IPS DF 19.7 (cell line): ENCODE measurements at regions not wholly inside any gene's neighbourhood (a gene's known extent, or its start where the extent isn't known, plus 50 kb on each side); places are given as distances from the start of the nearest gene placed in this dataset.
"Not testable (repeated sequence)": the region's sequence is repeated elsewhere in the genome, so short reads cannot be mapped to it uniquely, and the experiment has no call there.

Experiments used
- DNase-seq: peaks from one replicate; pipeline ENCODE4 v3.0.0-alpha.2; 2013; ENCODE audit warnings: low read depth, low spot score

GRCh38 chr18:73324187-73324831 is 456.5 kb upstream of the NETO1 start:
- not testable (repeated sequence) for DNase-seq

GRCh38 chr18:73318739-73319479 is 451.1 kb upstream of the NETO1 start:
- no peak for DNase-seq

- DNase-seq = no peak
Observed at GRCh38 chr18:73316513-73316912, 448.7 kb upstream of the NETO1 start.

- DNase-seq = no peak
Observed at GRCh38 chr18:73315381-73315780, 447.6 kb upstream of the NETO1 start.

GRCh38 chr18:73313476-73313875 is 445.7 kb upstream of the NETO1 start:
- DNase-seq = no peak

- DNase-seq = no peak
Observed at GRCh38 chr18:73296686-73297085, 428.9 kb upstream of the NETO1 start.

GRCh38 chr18:73292156-73292555 is 424.4 kb upstream of the NETO1 start:
- no peak for DNase-seq

GRCh38 chr18:73288813-73289212 is 421.0 kb upstream of the NETO1 start:
- DNase-seq = no peak

GRCh38 chr18:73286584-73286983 is 418.8 kb upstream of the NETO1 start:
- DNase-seq = no peak

- no peak for DNase-seq
Observed at GRCh38 chr18:73283788-73284187, 416.0 kb upstream of the NETO1 start.

GRCh38 chr18:73283032-73283431 is 415.2 kb upstream of the NETO1 start:
- DNase-seq = no peak

GRCh38 chr18:73279498-73279897 is 411.7 kb upstream of the NETO1 start:
- no peak for DNase-seq

- no peak for DNase-seq
Observed at GRCh38 chr18:73274812-73275621, 407.2 kb upstream of the NETO1 start.

- no peak for DNase-seq
Observed at GRCh38 chr18:73270920-73271634, 403.3 kb upstream of the NETO1 start.

GRCh38 chr18:73264562-73264921 is 396.8 kb upstream of the NETO1 start:
- DNase-seq = no peak

- DNase-seq = no peak
Observed at GRCh38 chr18:73261923-73262322, 394.1 kb upstream of the NETO1 start.

GRCh38 chr18:73261243-73261642 is 393.5 kb upstream of the NETO1 start:
- DNase-seq = no peak

- no peak for DNase-seq
Observed at GRCh38 chr18:73258375-73259087, 390.7 kb upstream of the NETO1 start.

- no peak for DNase-seq
Observed at GRCh38 chr18:73254564-73254963, 386.8 kb upstream of the NETO1 start.

- no peak for DNase-seq
Observed at GRCh38 chr18:73249030-73249429, 381.2 kb upstream of the NETO1 start.

GRCh38 chr18:73246763-73247162 is 379.0 kb upstream of the NETO1 start:
- no peak for DNase-seq
